Brain microvascular endothelial cell (primary cell): ENCODE measurements at regions not wholly inside any gene's neighbourhood (a gene's known extent, or its start where the extent isn't known, plus 50 kb on each side); places are given as distances from the start of the nearest gene placed in this dataset.

ENCODE experiments used
- DNase-seq: peaks from one replicate; pipeline ENCODE4 v3.0.0-alpha.2; 2020
- H3K27ac ChIP-seq: fragments of 250-450 bp; sonication (Bioruptor Pico); 2 replicates; pipeline ENCODE4 v1.5.1; 2020; ENCODE audit warnings: mild to moderate bottlenecking, moderate library complexity
- H3K27me3 ChIP-seq: fragments of 250-450 bp; sonication (Bioruptor Pico); replicated peaks from 2 replicates; pipeline ENCODE4 v1.5.1; 2020; ENCODE audit warnings: mild to moderate bottlenecking
- H3K36me3 ChIP-seq: fragments of 250-450 bp; sonication (Bioruptor Pico); replicated peaks from 2 replicates; pipeline ENCODE4 v1.5.1; 2020; ENCODE audit warnings: mild to moderate bottlenecking
- H3K4me3 ChIP-seq: 2 replicates; pipeline ENCODE4 v1.5.1; 2011; ENCODE audit warnings: low read depth, mild to moderate bottlenecking, control low read depth, low read length, moderate library complexity
- CTCF ChIP-seq: IDR thresholded peaks from 2 replicates; pipeline ENCODE4 v1.5.1; 2011; ENCODE audit warnings: low read depth, mild to moderate bottlenecking, moderate library complexity, low read length, control low read depth, inconsistent platforms; ENCODE audit errors: missing control alignments
- in situ Hi-C: cut with HindIII; loops from 2 replicates; pipeline ENCODE4 v1.10.0; 2017; ENCODE audit warnings: low sequenced_read_pairs, low pct_ligation_motif_present

- Histone ChIP-seq H3K4me3 (no peak overlapping the region), H3K27me3 (no peaks in the 10 kb centered on the region), H3K36me3 (no peaks in the 10 kb centered on the region), H3K27ac (no peak overlapping the region)
- in situ Hi-C loops: no loop called here
- TF ChIP-seq CTCF: no peak
- no peak for DNase-seq
Observed at GRCh38 chr12:43145481-43145880, 406.5 kb downstream of the ADAMTS20 start.

DNA sequence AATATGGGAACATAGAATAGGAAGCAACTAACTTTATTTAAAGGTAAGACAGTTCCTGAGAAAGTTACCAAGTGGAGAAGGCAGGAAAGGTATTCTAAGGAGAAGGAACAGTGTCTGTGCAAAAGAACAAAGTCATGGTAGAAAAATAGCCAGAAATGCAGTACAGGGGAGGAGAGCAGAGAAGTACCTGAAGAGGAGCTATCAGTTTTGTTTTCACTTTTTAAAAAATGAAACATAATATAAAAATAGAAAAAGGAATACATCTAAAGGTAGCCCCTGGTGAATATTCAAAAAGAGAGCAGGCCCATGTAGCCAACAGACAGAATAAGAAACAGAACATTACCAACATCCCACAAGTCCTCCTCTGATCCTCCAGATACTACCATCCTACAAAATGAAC, 408.7 kb downstream of the ADAMTS20 start:
- in situ Hi-C loops: no loop called here
- Histone ChIP-seq H3K27ac (no peak overlapping the region), H3K27me3 (no peaks in the 10 kb centered on the region), H3K4me3 (no peak overlapping the region), H3K36me3 (no peaks in the 10 kb centered on the region)
- no peak for TF ChIP-seq CTCF
- DNase-seq: no peak

DNA sequence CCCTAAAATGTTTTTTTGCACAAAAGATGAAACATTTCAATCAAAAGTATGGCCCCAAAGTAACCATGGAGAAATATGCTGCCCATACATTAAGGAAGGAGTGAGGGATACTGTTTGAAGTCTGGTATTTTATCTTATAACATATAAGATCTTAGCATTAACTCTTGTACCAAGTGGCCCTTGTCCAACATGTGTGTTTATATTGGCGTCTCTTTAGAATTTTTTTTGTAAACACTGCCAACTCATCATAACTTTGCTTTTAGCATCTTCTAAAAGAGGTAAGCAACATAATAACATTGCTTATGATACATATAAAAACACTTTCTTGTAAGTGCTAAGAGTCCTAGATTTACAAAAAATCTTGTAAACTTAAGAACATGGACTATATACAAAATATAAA, 419.7 kb downstream of the ADAMTS20 start:
- H3K36me3 ChIP-seq: no peaks in the 10 kb centered on the region
- no peak for TF ChIP-seq CTCF
- H3K27me3 ChIP-seq: no peaks in the 10 kb centered on the region
- in situ Hi-C loops: no loop called here
- no peak overlapping the region for H3K4me3 ChIP-seq
- DNase-seq: no peak
- H3K27ac ChIP-seq: no peak overlapping the region

GRCh38 chr12:43131301-43131700, 420.7 kb downstream of the ADAMTS20 start:
- no peak for DNase-seq
- no peaks in the 10 kb centered on the region for H3K36me3 ChIP-seq
- TF ChIP-seq CTCF: no peak
- H3K4me3 ChIP-seq: no peak overlapping the region
- in situ Hi-C loops: no loop called here
- no peaks in the 10 kb centered on the region for H3K27me3 ChIP-seq
- H3K27ac ChIP-seq: no peak overlapping the region

DNA sequence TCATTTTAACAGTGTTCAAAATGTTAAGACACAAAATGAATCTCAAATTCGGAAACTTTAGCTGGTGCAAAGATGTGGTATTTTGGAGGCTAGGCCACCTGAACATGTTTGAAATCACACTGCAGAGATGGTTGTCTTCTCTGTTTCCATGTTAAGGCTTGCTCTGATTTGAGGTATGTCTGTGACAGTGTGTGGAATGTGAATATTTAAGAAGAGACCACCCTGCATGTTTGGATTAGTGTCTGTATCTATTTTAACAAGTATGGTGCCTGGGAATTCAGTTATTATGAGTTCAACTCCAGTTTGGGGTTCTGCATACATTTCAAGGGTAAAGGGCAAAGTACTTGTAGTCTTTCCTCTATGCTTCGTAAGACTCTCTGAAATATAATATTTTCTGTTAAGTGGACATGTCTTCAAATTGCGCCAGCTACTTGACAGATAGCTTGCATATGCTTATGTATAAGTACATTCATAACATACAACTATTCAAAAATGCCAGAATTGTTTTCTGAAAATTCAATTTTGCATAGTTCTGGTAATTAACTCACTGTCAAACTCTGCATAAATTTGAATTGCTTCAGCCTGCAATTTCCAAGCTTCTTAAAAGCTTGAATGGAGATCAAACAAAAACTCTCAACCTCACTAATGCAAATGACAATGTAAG, 424.0 kb downstream of the ADAMTS20 start:
- in situ Hi-C loops: no loop called here
- no peaks in the 10 kb centered on the region for H3K36me3 ChIP-seq
- no peak for TF ChIP-seq CTCF
- H3K27me3 ChIP-seq: no peaks in the 10 kb centered on the region
- H3K4me3 ChIP-seq: no peak overlapping the region
- DNase-seq: no peak
- no peak overlapping the region for H3K27ac ChIP-seq
